Nephron progenitor cell (in vitro differentiated cells): ENCODE measurements at regions not wholly inside any gene's neighbourhood (a gene's known extent, or its start where the extent isn't known, plus 50 kb on each side); places are given as distances from the start of the nearest gene placed in this dataset.

ENCODE experiments used
- DNase-seq: peaks from one replicate; pipeline ENCODE4 v3.0.0; 2021
- H3K27ac Mint-ChIP-seq: 2 replicates; pipeline ENCODE4 v1.8.0; 2021; ENCODE audit warnings: mild to moderate bottlenecking, moderate library complexity, mixed read lengths
- H3K27me3 Mint-ChIP-seq: 2 replicates; pipeline ENCODE4 v1.8.0; 2021; ENCODE audit warnings: mild to moderate bottlenecking, low read depth, mixed read lengths; ENCODE audit not compliant: poor library complexity
- H3K36me3 Mint-ChIP-seq: 2 replicates; pipeline ENCODE4 v1.8.0; 2021; ENCODE audit warnings: low read depth, mixed read lengths
- H3K4me1 Mint-ChIP-seq: 2 replicates; pipeline ENCODE4 v1.8.0; 2021; ENCODE audit warnings: mixed read lengths
- H3K4me3 Mint-ChIP-seq: 2 replicates; pipeline ENCODE4 v1.8.0; 2021; ENCODE audit warnings: mild to moderate bottlenecking, moderate library complexity, mixed read lengths
- H3K9me3 Mint-ChIP-seq: 2 replicates; pipeline ENCODE4 v1.8.0; 2021; ENCODE audit warnings: mild to moderate bottlenecking, moderate library complexity, mixed read lengths
- TF ChIP-seq, protein P1 (sequence below): fragments of 200-600 bp; sonication (generic); IDR thresholded peaks from 2 replicates; pipeline ENCODE4 v1.5.0; 2021; ENCODE audit warnings: antibody characterized with exemption

DNA sequence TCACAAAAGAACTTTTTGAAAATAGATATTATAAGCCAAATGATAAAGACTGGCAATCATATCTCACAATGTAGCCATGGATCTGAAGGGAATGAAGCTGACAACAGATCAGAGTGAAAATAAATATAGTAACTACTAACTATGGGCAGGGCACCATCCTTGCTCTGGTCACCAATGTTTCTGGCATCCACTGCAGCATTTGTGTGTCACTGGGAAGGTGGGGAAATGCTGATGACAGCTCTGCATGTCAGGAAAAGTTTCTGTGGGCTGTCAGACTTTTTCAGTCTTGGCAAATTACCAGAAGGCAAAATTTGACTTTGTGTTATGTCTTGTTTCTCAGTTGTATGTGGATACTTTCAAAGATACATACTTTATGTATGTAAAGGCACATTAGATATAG lies 195.6 kb downstream of the ZNF326 start:
- no peaks in the 10 kb centered on the region for H3K27me3 Mint-ChIP-seq
- TF ChIP-seq, protein P1, sequence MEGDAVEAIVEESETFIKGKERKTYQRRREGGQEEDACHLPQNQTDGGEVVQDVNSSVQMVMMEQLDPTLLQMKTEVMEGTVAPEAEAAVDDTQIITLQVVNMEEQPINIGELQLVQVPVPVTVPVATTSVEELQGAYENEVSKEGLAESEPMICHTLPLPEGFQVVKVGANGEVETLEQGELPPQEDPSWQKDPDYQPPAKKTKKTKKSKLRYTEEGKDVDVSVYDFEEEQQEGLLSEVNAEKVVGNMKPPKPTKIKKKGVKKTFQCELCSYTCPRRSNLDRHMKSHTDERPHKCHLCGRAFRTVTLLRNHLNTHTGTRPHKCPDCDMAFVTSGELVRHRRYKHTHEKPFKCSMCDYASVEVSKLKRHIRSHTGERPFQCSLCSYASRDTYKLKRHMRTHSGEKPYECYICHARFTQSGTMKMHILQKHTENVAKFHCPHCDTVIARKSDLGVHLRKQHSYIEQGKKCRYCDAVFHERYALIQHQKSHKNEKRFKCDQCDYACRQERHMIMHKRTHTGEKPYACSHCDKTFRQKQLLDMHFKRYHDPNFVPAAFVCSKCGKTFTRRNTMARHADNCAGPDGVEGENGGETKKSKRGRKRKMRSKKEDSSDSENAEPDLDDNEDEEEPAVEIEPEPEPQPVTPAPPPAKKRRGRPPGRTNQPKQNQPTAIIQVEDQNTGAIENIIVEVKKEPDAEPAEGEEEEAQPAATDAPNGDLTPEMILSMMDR: no peak
- no peak overlapping the region for H3K27ac Mint-ChIP-seq

DNA sequence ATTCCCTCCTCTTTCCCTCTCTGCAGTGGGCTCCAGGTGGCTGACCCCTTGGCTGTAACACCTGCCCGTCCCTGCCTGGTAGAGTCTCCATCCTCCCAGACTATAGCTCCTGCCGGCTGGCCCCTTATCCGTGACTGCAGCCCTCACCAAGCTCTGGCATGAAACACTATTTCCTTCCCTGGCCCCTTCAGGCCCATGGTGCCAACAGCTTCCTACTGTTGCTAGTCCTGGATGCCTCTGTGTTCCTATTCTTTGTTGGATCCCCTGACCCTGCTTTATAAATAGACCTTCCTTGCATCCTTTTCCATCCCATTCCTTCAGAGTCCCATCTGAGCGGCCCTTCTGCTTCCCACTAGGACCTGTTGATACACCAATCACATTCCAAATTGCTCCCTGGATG lies 195.0 kb downstream of the ZNF326 start:
- no peak for DNase-seq
- no peak overlapping the region for H3K27ac Mint-ChIP-seq
- peaks cover 17% of the 10 kb centered on the region for H3K4me1 Mint-ChIP-seq
- H3K4me3 Mint-ChIP-seq: no peak overlapping the region
- H3K9me3 Mint-ChIP-seq: no peaks in the 10 kb centered on the region
- H3K27me3 Mint-ChIP-seq: no peaks in the 10 kb centered on the region
- TF ChIP-seq, protein P1: no peak
- H3K36me3 Mint-ChIP-seq: no peaks in the 10 kb centered on the region

More for the DNA sequence above, 195.6 kb downstream of the ZNF326 start:
- no peaks in the 10 kb centered on the region for H3K9me3 Mint-ChIP-seq
- DNase-seq: no peak
- H3K36me3 Mint-ChIP-seq: no peaks in the 10 kb centered on the region
- no peak overlapping the region for H3K4me3 Mint-ChIP-seq
- peaks cover 17% of the 10 kb centered on the region for H3K4me1 Mint-ChIP-seq

DNA sequence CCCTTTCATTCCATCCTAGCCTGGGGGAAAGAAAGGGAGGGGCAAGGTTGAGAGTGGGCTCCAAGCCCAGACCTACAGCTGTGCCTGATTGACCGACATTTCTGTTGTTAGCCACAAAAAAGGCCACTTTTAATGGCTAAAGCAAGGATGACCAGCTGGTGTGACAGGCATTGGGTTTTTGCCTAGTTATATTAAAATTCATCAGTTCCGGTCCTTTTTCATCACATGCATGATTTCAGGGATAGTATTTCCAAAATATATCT lies 192.3 kb downstream of the ZNF326 start:
- no peak overlapping the region for H3K27ac Mint-ChIP-seq
- no peaks in the 10 kb centered on the region for H3K36me3 Mint-ChIP-seq
- H3K4me3 Mint-ChIP-seq: no peak overlapping the region
- H3K9me3 Mint-ChIP-seq: no peaks in the 10 kb centered on the region
- no peak for DNase-seq
- TF ChIP-seq, protein P1: no peak
- no peaks in the 10 kb centered on the region for H3K27me3 Mint-ChIP-seq
- H3K4me1 Mint-ChIP-seq: peaks cover 13% of the 10 kb centered on the region

DNA sequence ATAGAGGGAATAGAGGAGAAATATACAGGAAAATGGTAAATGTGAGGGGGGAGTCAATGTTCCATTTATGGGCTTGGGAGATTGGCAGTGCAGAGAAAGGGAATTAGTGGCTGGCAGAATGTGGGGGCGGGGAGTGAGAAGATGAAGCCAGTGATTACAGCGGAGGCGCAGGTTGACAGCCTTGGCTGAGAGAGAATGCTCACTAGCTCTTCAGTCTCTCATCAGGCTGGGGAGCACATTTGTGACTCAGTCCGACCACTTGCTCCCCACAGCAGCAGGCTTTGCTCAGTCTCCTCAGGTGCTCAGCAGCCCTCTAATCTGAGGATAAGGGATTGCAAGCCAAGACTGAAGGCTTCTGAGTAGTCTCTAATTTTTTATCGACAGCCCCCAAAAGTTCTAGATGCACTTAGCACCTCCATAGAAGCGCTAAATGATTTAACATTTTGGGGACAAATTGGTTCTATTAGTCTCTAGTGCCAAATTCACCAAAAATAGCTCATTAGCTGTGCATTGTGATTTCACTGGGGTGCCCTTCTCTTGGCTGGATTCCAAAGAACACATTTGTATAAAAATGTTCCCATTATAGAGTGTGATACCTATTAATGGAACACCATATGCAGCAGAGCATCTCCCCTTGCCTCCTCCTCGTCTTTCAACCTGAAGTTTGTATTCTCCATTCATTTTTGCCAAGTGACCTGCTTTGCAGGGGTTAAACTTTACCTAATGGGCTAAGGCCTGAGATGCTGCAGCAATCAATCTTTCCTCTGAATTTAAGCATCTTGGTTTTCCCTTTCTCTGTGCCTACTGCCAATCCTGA lies 191.8 kb downstream of the ZNF326 start:
- no peak overlapping the region for H3K27ac Mint-ChIP-seq
- peaks cover 13% of the 10 kb centered on the region for H3K4me1 Mint-ChIP-seq
- no peak for DNase-seq
- H3K4me3 Mint-ChIP-seq: no peak overlapping the region
- no peaks in the 10 kb centered on the region for H3K27me3 Mint-ChIP-seq
- TF ChIP-seq, protein P1: no peak
- H3K9me3 Mint-ChIP-seq: no peaks in the 10 kb centered on the region
- no peaks in the 10 kb centered on the region for H3K36me3 Mint-ChIP-seq

DNA sequence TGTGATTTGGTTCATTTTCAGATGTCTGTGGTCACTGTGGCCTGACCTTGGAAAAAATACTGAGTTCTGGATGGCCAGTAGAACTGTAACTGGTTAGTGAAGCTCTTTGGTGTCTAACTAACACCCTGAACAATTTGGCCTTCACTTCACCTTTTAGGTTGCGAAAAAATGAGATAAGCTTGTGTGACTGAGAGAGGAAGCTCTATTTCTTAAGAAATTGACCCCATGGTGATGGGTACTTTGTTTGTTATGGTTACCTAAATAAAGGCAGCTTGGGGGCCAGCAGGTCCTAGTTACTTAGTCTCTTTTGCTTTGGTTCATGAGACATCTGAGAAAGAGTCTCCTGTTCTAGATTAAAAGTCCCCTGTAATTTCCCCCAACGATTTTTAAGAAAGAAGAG lies 181.6 kb downstream of the ZNF326 start:
- no peak overlapping the region for H3K27ac Mint-ChIP-seq
- no peak overlapping the region for H3K4me3 Mint-ChIP-seq
- H3K27me3 Mint-ChIP-seq: peaks cover 7% of the 10 kb centered on the region
- H3K4me1 Mint-ChIP-seq: peaks cover 12% of the 10 kb centered on the region
- H3K36me3 Mint-ChIP-seq: no peaks in the 10 kb centered on the region
- TF ChIP-seq, protein P1: no peak
- no peak for DNase-seq
- H3K9me3 Mint-ChIP-seq: no peaks in the 10 kb centered on the region

DNA sequence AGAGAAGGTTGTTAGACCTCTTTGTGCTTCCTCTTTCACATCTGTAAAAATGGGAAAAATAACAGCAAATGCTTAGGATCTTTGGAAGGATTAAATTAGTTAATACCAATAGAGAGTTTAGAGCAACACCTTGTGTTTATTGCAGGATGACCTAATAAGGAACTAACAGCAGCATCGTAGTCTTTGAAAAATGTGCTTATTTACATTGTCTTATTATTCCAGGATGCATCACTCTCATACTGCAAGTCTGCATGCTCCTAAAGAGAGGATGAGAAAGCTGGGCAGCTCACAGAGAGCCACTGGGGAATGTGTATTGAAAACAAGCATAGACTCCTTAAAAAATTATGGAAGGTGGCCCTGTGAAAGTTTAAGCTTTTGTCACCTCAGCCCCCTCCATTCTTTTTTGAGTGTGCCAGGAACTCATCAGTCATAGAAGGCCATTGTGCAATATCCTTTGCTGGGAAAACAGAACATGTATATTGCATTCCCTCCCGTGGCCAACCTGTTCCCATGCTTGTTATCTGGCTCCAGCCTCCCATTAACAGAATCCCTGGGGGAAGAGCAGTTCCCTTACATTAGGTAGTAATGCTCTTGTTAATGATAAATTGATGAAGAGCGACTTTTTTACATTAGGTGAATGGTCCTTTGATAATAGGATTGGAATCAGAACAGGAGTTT lies 180.7 kb downstream of the ZNF326 start:
- no peak overlapping the region for H3K27ac Mint-ChIP-seq
- no peaks in the 10 kb centered on the region for H3K9me3 Mint-ChIP-seq
- DNase-seq: no peak
- peaks cover 12% of the 10 kb centered on the region for H3K4me1 Mint-ChIP-seq
- H3K27me3 Mint-ChIP-seq: peaks cover 7% of the 10 kb centered on the region
- TF ChIP-seq, protein P1: no peak
- H3K36me3 Mint-ChIP-seq: no peaks in the 10 kb centered on the region
- no peak overlapping the region for H3K4me3 Mint-ChIP-seq
